GM10248 (cell line): ENCODE measurements at regions not wholly inside any gene's neighbourhood (a gene's known extent, or its start where the extent isn't known, plus 50 kb on each side); places are given as distances from the start of the nearest gene placed in this dataset.

ENCODE experiments used
- CTCF ChIA-PET: fragments of 300-600 bp; sonication (Branson Sonifier 250); formaldehyde crosslinking; extraction: SDS; loops from one replicate; lab custom pipeline; 2021; ENCODE audit warnings: antibody characterized with exemption; lab: Yijun Ruan, JAX
- POLR2A ChIA-PET: fragments of 350-650 bp; sonication (Branson Sonifier 250); formaldehyde crosslinking; extraction: SDS; loops from one replicate; lab custom pipeline; 2020; ENCODE audit warnings: antibody characterized with exemption; lab: Yijun Ruan, JAX
- DNase-seq: peaks from one replicate; pipeline ENCODE4 v3.0.0; 2012; ENCODE audit errors: extremely low spot score
- CTCF ChIP-seq: IDR thresholded peaks from 2 replicates; pipeline ENCODE4 v1.5.1; 2012; ENCODE audit warnings: mild to moderate bottlenecking, low read depth; ENCODE audit errors: extremely low read depth, missing control alignments, control extremely low read depth

GRCh38 chr14:44339231-44339630 lies 167.9 kb downstream of the FSCB start:
- TF ChIP-seq CTCF = no peak
- POLR2A ChIA-PET = no interaction called here
- CTCF ChIA-PET = no interaction called here
- DNase-seq = no peak

- no peak for DNase-seq
- POLR2A ChIA-PET = no interaction called here
These were observed 189.7 kb downstream of the FSCB start for GRCh38 chr14:44317441-44317746.

GRCh38 chr14:44316647-44317440 lies 190.2 kb downstream of the FSCB start:
- POLR2A ChIA-PET = no interaction called here

More at GRCh38 chr14:44317441-44317746, 189.7 kb downstream of the FSCB start:
- no peak for TF ChIP-seq CTCF
- CTCF ChIA-PET = no interaction called here

DNA sequence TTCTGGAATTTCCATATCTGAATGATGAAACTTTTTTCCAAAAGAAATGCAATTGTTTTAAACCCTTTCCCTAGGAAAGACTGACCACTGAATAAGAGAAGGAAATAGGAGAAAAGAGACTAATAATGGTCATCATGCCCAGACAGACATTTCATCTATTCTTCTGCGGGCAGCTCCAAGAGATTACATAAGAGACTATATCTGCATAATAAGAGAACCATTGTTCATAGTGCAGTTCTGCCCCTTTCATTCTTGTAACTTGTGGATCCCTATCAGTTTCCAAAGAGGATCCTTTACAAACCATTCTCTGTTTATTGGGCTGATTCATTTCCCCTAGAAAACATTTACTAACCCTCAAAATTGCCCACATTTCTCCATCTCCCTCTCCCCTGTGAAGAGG lies 197.8 kb downstream of the FSCB start:
- no peak for TF ChIP-seq CTCF
- no peak for DNase-seq
- POLR2A ChIA-PET = no interaction called here
- CTCF ChIA-PET = no interaction called here

More at GRCh38 chr14:44316647-44317440, 190.2 kb downstream of the FSCB start:
- no peak for DNase-seq
- no peak for TF ChIP-seq CTCF
- CTCF ChIA-PET = no interaction called here

DNA sequence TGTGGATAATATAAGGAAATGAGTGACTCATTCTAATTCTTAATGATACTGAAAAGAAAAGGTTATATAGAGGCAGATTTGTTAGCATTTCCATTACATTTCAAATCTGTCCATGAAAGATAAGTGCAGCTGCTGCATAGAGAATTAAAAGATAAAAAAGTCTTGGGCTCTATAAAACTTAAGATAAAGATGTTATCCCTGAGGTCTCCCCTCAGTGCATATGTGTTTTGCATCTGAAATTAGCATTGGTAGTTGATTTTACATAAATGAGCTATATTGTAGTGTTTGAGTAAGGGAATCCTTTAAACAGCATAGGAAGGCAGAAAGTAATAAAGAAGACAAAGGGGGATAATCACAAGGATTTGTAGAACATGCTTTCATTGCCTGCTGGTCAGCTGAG lies 206.2 kb downstream of the FSCB start:
- TF ChIP-seq CTCF = no peak
- no peak for DNase-seq
- POLR2A ChIA-PET = no interaction called here
- CTCF ChIA-PET = interaction anchor here (1.4 to 2.1 kb wide), 2 partner anchors 12 to 132 kb away, joined by 3 to 6 read pairs; no protein-coding TSS in a partner anchor

DNA sequence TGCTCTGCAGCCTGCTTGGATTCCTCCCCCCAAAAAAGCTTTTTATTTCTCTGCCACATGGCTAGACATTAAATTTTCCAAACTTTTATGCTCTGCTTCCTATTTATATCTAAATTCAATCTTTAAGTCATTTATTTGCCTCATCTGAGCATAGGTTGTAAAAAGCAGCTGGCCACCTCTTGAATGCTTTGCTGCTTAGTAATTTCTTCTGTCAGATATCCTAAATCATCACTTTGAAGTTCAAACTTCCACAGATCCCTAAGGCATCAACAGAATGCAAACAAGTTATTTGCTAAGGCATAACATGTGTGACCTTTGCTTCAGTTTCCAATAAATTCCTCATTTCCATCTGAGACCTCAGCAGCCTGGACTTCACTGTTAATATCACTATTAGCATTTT lies 209.6 kb downstream of the FSCB start:
- no peak for DNase-seq
- ChIA-PET CTCF (no interaction called here), POLR2A (no interaction called here)
- no peak for TF ChIP-seq CTCF
